HPDE6-E6E7 (cell line): ENCODE measurements at regions not wholly inside any gene's neighbourhood (a gene's known extent, or its start where the extent isn't known, plus 50 kb on each side); places are given as distances from the start of the nearest gene placed in this dataset.
"Not testable (repeated sequence)": the region's sequence is repeated elsewhere in the genome, so short reads cannot be mapped to it uniquely, and the experiment has no call there.

Experiments used
- DNase-seq: peaks from one replicate; pipeline ENCODE4 v3.0.0; 2011; ENCODE audit warnings: missing footprints; ENCODE audit errors: extremely low spot score

DNA sequence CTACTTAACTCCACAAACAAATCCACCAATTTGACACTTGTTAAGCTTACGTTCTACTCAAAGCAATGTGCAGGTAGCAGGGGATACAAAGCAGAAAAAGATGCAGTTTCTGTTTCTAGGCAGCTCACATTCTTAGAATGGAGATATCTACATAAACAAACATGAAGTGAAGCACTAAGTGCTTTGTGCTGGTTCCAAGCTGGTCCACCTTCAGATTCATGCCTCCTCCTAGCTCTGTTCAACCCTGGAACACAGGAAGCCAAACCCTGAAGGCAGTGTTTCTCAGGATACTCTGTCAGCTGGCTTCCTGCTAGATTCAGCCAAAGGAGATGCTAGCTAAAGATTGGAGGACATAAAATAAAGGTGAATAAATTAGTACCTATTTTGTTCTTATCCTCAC lies 55.3 kb upstream of the NOL4 start:
- no peak for DNase-seq

- no peak for DNase-seq
Measured at GRCh38 chr18:34280653-34281052, 55.9 kb upstream of the NOL4 start.

- DNase-seq, result no peak
Measured at GRCh38 chr18:34281290-34281689, 56.6 kb upstream of the NOL4 start.

- DNase-seq, result no peak
Measured at GRCh38 chr18:34281722-34282121, 57.0 kb upstream of the NOL4 start.

GRCh38 chr18:34283506-34283905 lies 58.8 kb upstream of the NOL4 start:
- DNase-seq, result no peak

DNA sequence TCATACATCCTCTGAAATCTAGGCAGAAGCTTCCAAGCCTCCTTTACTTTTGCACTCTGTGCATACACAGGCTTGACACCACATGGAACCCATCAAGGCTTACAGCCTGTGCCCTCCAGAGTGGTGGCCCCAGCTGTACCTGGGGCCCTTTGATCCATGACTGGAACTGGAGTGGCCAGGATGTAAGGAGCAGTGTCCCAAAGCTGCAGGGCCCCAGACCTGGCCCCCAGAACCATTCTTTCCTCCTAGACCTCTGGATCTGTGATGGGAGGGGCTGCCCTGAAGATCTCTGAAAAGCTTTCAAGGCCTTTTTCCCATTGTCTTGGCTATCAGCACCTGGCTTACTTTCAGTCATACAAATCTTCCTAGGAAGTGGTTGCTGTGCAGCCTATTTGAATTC lies 63.1 kb upstream of the NOL4 start:
- no peak for DNase-seq

DNA sequence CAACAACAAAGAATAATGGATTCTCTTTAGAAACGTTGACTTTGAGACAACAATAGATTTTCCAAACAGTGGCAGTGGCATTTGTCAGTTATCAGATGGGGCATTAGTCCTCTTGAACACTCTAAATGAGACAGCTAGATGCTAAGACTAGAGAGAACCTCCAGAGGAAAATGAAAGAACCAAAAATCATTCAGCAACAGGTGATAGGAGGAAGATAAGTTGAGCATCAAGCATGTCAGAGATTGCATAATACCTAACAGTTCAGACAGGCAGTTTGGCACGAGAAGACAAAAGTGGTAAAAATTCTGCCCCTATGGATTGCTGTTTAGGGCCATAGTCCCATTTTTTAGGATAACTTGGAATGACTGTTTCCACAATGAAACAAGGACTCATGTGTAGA lies 67.9 kb upstream of the NOL4 start:
- no peak for DNase-seq

- no peak for DNase-seq
Measured at GRCh38 chr18:34297287-34297686, 72.6 kb upstream of the NOL4 start.

DNA sequence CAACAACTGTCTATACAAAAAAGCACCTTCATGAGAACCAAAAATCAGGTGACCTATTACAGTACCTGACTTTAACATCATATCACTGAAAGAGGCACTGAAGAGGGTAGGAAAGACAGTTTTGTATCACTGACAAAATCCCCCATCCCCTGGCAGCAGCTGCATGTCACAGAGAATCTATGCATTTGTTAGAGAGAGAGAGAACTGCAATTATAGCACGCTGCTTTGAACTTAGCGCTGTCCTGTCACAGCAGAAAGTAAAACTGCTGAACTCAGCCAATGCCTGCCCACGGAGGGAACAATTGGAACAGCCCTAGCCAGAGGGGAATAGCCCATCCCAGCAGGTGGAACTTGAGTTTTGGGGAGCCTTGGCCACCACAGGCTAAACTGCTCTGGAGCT lies 75.1 kb upstream of the NOL4 start:
- DNase-seq, result no peak

DNA sequence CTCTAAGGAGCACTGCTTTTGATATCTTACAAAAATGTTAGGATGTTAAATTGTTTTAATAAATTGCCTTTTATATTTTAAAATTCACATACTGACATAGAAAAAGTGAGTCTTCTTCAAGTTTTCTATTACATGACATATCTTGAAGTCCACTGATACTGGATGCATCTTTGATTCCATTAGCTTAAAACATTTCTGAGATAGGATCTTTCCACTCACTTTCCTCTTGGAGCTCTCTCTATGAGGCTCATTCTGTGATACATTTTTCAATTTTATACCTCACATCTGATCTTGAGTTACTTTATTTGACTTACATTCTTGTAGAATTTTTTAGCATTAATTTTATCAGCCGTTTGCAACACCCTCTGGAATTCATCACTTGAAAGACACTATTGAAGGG lies 86.8 kb upstream of the NOL4 start:
- DNase-seq, result no peak

DNA sequence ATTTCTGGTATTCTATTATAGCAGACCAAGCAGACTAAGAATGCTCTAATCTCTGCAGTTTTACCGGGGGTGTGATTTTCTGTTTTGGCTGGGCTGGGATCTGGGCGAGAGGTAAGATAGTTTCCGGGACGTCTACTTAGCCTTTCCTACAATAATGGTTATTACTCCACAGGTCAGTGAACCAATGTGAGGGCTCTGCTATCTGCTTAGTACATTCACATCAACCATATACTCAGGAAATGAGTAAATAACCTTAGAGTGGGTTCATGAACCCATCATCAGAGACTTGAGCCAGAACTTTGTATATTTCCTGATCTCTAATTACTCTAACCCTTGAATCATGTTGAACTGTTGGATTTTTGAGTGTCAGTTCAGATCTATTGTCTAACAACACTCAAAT lies 90.1 kb upstream of the NOL4 start:
- DNase-seq, result no peak

DNA sequence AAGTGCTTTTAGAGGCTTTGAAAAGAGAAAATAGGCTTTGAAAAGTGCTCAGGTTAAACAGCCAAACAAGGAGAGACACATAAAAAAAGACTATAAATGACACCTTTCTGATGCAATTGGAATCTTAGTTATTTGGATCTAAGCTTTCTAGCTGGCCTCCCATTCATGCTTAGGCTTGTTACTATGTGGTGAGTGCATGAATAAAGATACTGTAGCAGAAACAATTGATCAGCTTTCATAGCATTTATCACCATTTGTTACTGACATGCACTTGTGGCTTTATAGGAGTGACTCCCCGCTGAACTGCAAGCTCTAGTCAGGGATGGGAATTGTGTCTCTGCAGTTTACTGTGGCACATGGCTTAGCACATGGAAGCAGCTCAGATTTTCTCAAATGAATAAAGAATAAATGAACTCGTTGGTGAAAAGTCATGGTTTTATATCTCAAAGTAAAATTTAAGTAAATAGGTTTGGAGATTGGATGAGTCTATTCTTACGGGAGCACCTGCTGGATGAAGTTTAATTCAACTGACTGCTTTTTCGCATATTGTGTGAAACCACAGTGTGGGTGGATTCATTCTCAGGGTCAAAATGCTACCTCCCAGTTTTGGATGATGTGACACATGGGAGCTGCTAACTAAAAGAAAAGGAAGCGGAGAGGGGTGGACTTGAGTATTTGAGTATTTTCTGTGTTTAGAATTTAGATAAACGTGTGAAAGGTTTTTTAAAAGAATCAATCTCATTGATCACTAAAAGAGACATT lies 91.1 kb upstream of the NOL4 start:
- peak; percentile 1 for DNase-seq

DNA sequence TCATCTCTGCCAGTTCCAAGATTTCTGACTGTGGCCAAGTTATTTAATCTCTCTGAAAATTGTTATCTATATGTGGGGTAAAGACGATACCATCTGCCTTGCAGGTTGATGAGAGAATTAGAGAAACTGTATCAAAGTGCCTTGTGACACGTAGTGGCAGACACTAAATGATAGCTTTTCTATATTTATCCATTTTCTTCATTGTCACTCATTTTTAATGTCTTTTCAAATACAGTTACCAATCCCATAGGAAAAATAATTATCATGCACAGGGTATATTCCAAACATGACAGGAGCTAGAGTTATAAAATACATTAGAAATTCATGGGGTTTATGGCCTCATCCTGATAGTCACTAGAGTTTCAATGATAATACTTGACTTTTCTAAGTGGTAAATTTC lies 95.6 kb upstream of the NOL4 start:
- no peak for DNase-seq

DNA sequence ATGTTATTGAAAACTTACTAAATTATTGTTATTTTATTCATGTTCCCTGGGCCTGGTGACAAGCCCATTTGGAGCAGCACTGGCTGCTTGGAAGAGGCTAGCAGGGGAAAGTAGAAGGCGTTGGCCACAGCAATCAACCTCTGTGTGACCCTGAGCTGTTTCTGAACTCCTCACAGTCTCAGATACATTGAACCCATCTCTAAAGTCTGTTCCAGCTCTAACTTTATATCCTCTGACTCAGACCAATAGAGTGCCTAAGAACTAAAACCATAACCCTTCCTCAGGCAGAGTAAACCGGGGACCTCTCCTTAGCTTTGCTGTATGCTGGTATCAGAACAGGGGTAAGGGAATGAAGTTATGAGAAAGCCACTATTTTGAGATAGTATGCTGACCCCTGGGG lies 96.4 kb upstream of the NOL4 start:
- DNase-seq, result no peak

DNA sequence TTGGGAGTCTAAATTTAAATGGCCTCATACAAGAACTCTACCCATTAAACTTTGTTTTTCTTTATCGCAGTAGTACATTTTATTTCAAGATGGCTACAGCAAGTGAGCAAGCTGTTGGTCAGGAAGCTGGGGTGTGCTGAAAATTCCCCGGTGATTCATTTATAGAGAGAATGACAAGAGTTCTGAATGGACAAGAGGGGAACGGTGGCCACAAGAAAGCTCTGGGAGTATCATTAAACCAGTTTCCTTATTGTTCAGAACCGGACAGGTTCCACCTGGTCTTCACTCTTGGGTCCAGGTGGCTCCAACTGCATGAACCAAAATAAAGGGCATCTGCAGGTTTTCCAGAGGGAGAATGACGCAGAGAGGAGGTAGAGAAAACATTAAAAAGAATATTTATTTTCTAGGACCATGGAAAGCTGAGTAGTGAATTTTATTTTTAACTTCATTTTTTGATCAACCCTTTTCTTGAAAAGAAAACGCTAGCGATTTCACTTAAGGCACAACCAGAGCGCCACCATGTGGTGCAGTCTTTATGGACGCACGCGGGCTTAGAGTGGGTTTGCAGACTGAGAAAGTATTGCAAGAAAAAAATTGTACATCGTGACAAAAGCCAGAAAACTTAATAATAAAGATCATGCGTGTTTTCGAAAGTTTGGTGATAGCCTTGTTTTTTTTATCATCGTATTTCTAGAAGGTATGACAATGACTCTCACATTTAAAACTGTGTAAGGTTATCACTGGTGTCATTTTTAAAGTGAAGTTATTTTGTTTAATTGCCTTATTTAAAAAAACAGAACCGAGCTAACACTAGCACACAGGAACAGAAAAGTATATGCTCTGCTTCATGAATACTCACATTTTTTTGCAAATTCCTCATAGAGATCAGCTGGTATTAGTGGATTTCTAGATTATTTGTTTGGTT lies 97.9 kb upstream of the NOL4 start:
- DNase-seq, result peak; percentile 3

DNA sequence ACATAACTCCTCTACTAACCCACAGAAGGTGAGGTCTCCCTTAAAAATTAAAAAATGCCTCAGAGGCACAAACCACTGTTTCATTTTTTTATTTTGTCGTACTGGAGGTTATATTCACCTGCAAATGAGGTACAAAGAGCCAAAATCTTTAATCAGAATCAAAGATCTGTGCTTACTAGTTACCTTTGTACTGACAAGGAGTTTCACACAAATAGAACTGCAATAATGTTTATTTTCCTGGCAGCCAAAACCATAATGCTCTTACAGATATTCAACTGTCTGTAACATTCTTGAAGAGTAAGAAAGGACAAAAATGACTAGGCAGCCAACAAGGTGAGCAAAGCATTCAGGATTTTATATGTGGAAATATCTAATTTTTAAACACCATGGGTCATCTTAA lies 105.1 kb upstream of the NOL4 start:
- DNase-seq, result no peak

DNA sequence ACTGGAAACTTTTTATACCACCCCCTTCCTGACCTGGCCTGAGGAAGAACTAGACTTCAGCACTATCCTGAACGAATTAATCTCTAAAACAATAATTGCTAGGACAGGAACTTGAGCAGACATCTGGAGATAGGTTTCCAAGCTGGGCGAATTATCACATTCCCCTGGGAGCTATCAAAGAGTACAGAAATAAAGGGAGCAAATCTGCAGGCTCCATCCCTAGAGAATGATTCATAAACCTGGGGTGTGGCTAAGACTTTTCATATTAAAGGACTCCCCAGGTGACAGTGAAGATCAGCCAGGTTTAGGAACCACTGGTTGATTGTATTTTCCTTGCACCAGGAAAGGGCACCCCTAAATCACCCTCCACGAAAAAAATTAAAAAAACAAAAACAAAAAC lies 105.6 kb upstream of the NOL4 start:
- no peak for DNase-seq

DNA sequence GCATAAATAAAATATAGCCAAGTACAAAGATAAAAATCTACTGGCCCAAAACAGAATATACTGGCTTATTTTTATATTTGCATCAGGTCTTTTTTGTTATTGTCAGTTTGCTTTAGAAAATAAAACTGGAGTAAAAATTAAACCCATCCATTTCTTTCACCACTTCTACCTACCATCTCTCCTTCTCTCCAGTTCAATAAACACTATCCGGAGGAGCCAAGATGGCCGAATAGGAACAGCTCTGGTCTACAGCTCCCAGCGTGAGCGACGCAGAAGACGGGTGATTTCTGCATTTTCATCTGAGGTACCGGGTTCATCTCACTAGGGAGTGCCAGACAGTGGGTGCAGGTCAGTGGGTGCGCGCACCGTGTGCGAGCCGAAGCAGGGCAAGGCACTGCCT lies 106.2 kb upstream of the NOL4 start:
- DNase-seq, result not testable (repeated sequence)

DNA sequence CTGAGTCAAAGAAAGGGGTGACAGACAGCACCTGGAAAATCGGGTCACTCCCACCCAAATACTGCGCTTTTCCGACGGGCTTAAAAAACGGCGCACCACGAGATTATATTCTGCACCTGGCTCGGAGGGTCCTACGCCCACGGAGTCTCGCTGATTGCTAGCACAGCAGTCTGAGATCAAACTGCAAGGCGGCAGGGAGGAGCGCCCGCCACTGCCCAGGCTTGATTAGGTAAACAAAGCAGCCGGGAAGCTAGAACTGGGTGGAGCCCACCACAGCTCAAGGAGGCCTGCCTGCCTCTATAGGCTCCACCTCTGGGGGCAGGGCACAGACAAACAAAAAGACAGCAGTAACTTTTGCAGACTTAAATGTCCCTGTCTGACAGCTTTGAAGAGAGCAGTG lies 106.6 kb upstream of the NOL4 start:
- not testable (repeated sequence) for DNase-seq

GRCh38 chr18:34339155-34339554 lies 114.4 kb upstream of the NOL4 start:
- DNase-seq, result no peak

DNA sequence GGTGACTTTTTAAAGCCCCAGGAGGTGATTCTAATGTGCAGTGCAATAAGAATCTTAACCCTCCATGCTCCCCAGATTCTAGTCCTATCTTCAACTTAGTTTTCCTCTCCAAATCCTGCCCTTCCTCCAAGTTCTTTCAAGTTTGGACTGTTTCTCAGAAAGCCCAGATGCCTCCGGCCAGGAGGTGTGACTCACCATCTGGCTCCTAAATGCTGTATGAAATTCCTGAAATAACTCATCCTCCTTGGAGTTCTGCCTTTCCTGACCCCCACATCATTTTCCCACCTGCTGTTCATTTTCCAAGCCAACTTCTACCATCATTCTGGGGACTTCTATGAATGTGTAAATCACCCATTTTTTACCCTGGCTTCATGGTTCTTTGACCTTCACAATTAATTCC lies 118.2 kb upstream of the NOL4 start:
- DNase-seq, result no peak

DNA sequence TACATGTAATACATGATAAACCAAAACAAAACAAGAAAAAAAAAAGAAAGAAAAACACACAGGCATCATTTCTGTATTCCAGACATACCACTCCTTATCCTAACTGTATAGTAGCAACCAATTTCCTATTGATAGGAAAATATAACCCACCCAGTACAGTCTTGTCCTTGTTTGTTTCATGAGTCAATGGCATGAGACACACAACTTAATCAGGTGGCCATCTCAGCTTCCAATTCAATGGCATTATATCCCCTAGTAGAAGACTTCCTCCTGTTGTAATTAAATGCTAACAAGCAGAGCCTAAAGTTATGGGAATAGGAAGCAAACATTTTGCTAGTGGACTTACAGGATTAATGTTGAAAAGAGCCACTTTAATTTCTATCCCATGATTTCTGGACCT lies 121.0 kb upstream of the NOL4 start:
- no peak for DNase-seq

DNA sequence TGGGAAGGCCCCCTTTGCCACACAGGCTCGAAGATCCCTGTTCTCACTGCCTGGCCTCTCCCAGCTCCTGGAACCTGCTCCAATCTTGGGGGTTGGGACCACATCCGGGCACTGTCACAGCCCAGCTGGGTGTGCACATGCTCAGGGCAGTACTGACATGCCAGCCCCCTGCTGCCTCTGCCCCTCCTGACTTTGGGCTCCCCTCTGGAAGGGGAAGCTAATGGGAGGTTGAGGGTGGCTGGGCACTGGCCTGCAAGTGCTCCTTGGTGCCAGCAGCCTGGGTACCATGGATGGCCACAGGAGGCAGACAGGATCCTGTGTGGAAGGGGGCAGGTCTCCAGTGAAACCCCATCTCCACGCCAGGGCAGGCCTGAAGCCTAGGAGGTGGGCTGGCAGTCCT lies 126.1 kb upstream of the NOL4 start:
- DNase-seq, result no peak
